ENCODE measurements at regions not wholly inside any gene's neighbourhood (a gene's known extent, or its start where the extent isn't known, plus 50 kb on each side); places are given as distances from the start of the nearest gene placed in this dataset.
"Not testable (repeated sequence)": the region's sequence is repeated elsewhere in the genome, so short reads cannot be mapped to it uniquely, and the experiment has no call there.

DNA sequence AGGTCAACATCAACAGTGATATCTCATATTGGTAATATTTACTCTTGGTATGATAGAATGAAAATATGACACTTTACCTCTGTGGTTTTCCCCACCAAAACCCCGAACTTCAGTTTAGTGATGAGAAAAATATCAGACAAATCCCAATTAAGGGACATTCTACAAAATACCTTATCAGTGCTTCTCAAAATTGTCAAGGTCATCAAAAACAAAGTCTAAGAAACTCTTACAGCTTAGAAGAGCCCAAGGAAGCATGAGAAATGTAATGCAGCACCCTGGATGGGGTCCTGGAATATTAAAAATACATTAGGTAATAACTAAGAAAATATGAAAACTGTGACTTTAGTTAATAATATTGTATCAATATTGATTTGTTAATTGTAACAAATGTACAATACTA, 148.3 kb upstream of the TFAP2D start:
- Histone ChIP-seq H3F3A (ENCODE audit: low read depth) (no peaks in the 10 kb centered on the region), H3K27me3 (ENCODE audit: insufficient read depth, low read length, poor library complexity, severe bottlenecking) (no peaks in the 10 kb centered on the region), H3K9me2 (replicated peaks; ENCODE audit: low read depth, low read length) (no peaks in the 10 kb centered on the region), H3K4me1 (ENCODE audit: insufficient read depth, low read length, poor library complexity, severe bottlenecking) (no peaks in the 10 kb centered on the region), H4K20me1 (ENCODE audit: insufficient read depth, low read length, poor library complexity, severe bottlenecking) (no peaks in the 10 kb centered on the region), H3K9me3 (ENCODE audit: insufficient read depth, low read depth, low read length) (no peaks in the 10 kb centered on the region), H3K9ac (ENCODE audit: low read depth, low read length, poor library complexity, severe bottlenecking) (no peak overlapping the region), H3K4me2 (ENCODE audit: low read depth, low read length, poor library complexity, severe bottlenecking) (no peak overlapping the region), H3K36me3 (ENCODE audit: insufficient read depth, low read length) (no peaks in the 10 kb centered on the region), H2AFZ (ENCODE audit: low read length) (no peak overlapping the region), H3K4me3 (ENCODE audit: low read length, poor library complexity, severe bottlenecking) (no peak overlapping the region), H3K79me2 (ENCODE audit: insufficient read depth, low read length) (no peaks in the 10 kb centered on the region)
- TF ChIP-seq CTCF (conservative IDR thresholded peaks at IDR 0.05; ENCODE audit: low read length) = no peak

GRCh38 chr6:50571230-50571629, 142.1 kb upstream of the TFAP2D start:
- H3K27me3 ChIP-seq (ENCODE audit: insufficient read depth, low read length, poor library complexity, severe bottlenecking); H3K4me3 ChIP-seq (ENCODE audit: low read length, poor library complexity, severe bottlenecking); H3K9ac ChIP-seq (ENCODE audit: low read depth, low read length, poor library complexity, severe bottlenecking); H3K9me2 ChIP-seq (replicated peaks; ENCODE audit: low read depth, low read length); H3K79me2 ChIP-seq (ENCODE audit: insufficient read depth, low read length); H3K4me1 ChIP-seq (ENCODE audit: insufficient read depth, low read length, poor library complexity, severe bottlenecking); H4K20me1 ChIP-seq (ENCODE audit: insufficient read depth, low read length, poor library complexity, severe bottlenecking); H3K36me3 ChIP-seq (ENCODE audit: insufficient read depth, low read length); H3K4me2 ChIP-seq (ENCODE audit: low read depth, low read length, poor library complexity, severe bottlenecking); H3K9me3 ChIP-seq (ENCODE audit: insufficient read depth, low read depth, low read length); H2AFZ ChIP-seq (ENCODE audit: low read length); H3F3A ChIP-seq (ENCODE audit: low read depth): not testable (repeated sequence)

GRCh38 chr6:50585441-50586330, 127.6 kb upstream of the TFAP2D start:
- Histone ChIP-seq H3F3A (ENCODE audit: low read depth) (no peaks in the 10 kb centered on the region), H3K9me3 (ENCODE audit: insufficient read depth, low read depth, low read length) (no peaks in the 10 kb centered on the region), H4K20me1 (ENCODE audit: insufficient read depth, low read length, poor library complexity, severe bottlenecking) (no peaks in the 10 kb centered on the region), H3K9me2 (replicated peaks; ENCODE audit: low read depth, low read length) (no peaks in the 10 kb centered on the region), H3K27me3 (ENCODE audit: insufficient read depth, low read length, poor library complexity, severe bottlenecking) (no peaks in the 10 kb centered on the region), H3K9ac (ENCODE audit: low read depth, low read length, poor library complexity, severe bottlenecking) (no peak overlapping the region), H3K4me3 (ENCODE audit: low read length, poor library complexity, severe bottlenecking) (no peak overlapping the region), H2AFZ (ENCODE audit: low read length) (no peak overlapping the region), H3K36me3 (ENCODE audit: insufficient read depth, low read length) (no peaks in the 10 kb centered on the region), H3K4me1 (ENCODE audit: insufficient read depth, low read length, poor library complexity, severe bottlenecking) (no peaks in the 10 kb centered on the region), H3K79me2 (ENCODE audit: insufficient read depth, low read length) (no peaks in the 10 kb centered on the region), H3K4me2 (ENCODE audit: low read depth, low read length, poor library complexity, severe bottlenecking) (no peak overlapping the region)
- TF ChIP-seq CTCF (conservative IDR thresholded peaks at IDR 0.05; ENCODE audit: low read length) (no peak), EZH2phosphoT487 (IDR thresholded peaks at IDR 0.05; ENCODE audit: borderline replicate concordance) (no peak)

DNA sequence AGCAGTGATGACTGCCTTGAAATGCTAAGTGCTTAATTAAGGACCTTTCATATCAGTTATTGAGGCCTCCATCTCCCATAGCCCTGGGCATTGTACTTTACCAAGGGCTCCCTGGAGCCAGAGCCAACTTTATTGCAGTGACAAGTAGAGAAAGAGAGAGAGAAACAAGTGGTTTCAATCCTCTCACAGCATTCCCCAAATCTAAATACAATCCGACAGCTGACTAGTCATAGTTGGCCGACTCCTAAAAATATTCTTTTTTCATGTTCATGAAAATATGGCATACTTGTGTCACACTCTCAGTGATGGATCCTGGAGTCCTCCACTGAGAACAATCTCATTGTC, 127.0 kb upstream of the TFAP2D start:
- H3K79me2 ChIP-seq (ENCODE audit: insufficient read depth, low read length) = no peaks in the 10 kb centered on the region
- no peaks in the 10 kb centered on the region for H3K27me3 ChIP-seq (ENCODE audit: insufficient read depth, low read length, poor library complexity, severe bottlenecking)
- no peaks in the 10 kb centered on the region for H4K20me1 ChIP-seq (ENCODE audit: insufficient read depth, low read length, poor library complexity, severe bottlenecking)
- H3K4me2 ChIP-seq (ENCODE audit: low read depth, low read length, poor library complexity, severe bottlenecking) = no peak overlapping the region
- H3K9ac ChIP-seq (ENCODE audit: low read depth, low read length, poor library complexity, severe bottlenecking) = no peak overlapping the region
- H3F3A ChIP-seq (ENCODE audit: low read depth) = no peaks in the 10 kb centered on the region
- H3K4me3 ChIP-seq (ENCODE audit: low read length, poor library complexity, severe bottlenecking) = no peak overlapping the region
- H2AFZ ChIP-seq (ENCODE audit: low read length) = no peak overlapping the region
- no peaks in the 10 kb centered on the region for H3K9me3 ChIP-seq (ENCODE audit: insufficient read depth, low read depth, low read length)
- no peaks in the 10 kb centered on the region for H3K9me2 ChIP-seq (replicated peaks; ENCODE audit: low read depth, low read length)
- no peaks in the 10 kb centered on the region for H3K36me3 ChIP-seq (ENCODE audit: insufficient read depth, low read length)
- no peak for TF ChIP-seq EZH2phosphoT487 (IDR thresholded peaks at IDR 0.05; ENCODE audit: borderline replicate concordance)
- TF ChIP-seq CTCF (conservative IDR thresholded peaks at IDR 0.05; ENCODE audit: low read length) = no peak
- H3K4me1 ChIP-seq (ENCODE audit: insufficient read depth, low read length, poor library complexity, severe bottlenecking) = no peaks in the 10 kb centered on the region

Measured in Loucy (cell line).